GM12878 (cell line): ENCODE measurements at regions not wholly inside any gene's neighbourhood (a gene's known extent, or its start where the extent isn't known, plus 50 kb on each side); places are given as distances from the start of the nearest gene placed in this dataset.

ENCODE experiments used
- ATAC-seq: fragments of 200-7000 bp; cut with Tn5 transposase; 3 replicates; pipeline ENCODE4 v1.9.1; 2020; ENCODE audit warnings: mild to moderate bottlenecking, moderate library complexity
- BruUV-seq: library from RNA; stranded (reverse); fragments of 400-500 nt; replicated peaks from 2 replicates; lab custom pipeline; 2021; lab: Mats Ljungman, UMichigan
- CTCF ChIA-PET: fragments of 300-600 bp; sonication (Branson Sonifier 250); formaldehyde crosslinking; extraction: SDS; loops from one replicate; lab custom pipeline; 2021; ENCODE audit warnings: inconsistent platforms; lab: Yijun Ruan, JAX
- POLR2A ChIA-PET: fragments of 350-600 bp; formaldehyde crosslinking; extraction: SDS; loops from one replicate; lab custom pipeline; 2021; ENCODE audit warnings: inconsistent platforms; lab: Charles Lee
- RAD21 ChIA-PET: fragments of 300-600 bp; sonication (Branson Sonifier 250); formaldehyde crosslinking; loops from one replicate; lab custom pipeline; 2023; ENCODE audit warnings: antibody characterized with exemption; ENCODE audit not compliant: unreplicated experiment; lab: Charles Lee
- SMC1A ChIA-PET: fragments of 300-600 bp; sonication (Branson Sonifier 250); formaldehyde crosslinking; loops from one replicate; lab custom pipeline; 2023; ENCODE audit not compliant: unreplicated experiment, uncharacterized antibody; lab: Charles Lee
- DNase-seq: peaks from one replicate; pipeline ENCODE4 v3.0.0-alpha.2; 2011; ENCODE audit warnings: low read depth, low spot score
- FAIRE-seq: peaks from 3 replicates; lab custom pipeline; 2011; peaks lifted over from hg19 to GRCh38; lab: Jason Lieb, UNC
- H2AFZ ChIP-seq: 2 replicates; pipeline ENCODE4 v1.6.0; 2011; ENCODE audit warnings: low read depth, low read length, control low read depth; ENCODE audit not compliant: control insufficient read depth
- H3K27ac ChIP-seq: 2 replicates; pipeline ENCODE4 v1.5.1; 2011; ENCODE audit warnings: control low read depth; ENCODE audit not compliant: control insufficient read depth, insufficient read depth
- H3K27me3 ChIP-seq, 2 experiments: replicated peaks in 1 of 2; 2 replicates each; pipeline versions ENCODE4 v1.6.0 to v1.6.1; 2011; ENCODE audit warnings: low read length in 1 of 2; ENCODE audit not compliant: control insufficient read depth in 2 of 2, insufficient read depth in 2 of 2
- H3K36me3 ChIP-seq, 2 experiments: 2 replicates each; pipeline ENCODE4 v1.5.1; 2011; ENCODE audit warnings: low read length in 1 of 2; ENCODE audit not compliant: control insufficient read depth in 2 of 2, insufficient read depth in 2 of 2
- H3K4me1 ChIP-seq: 2 replicates; pipeline ENCODE4 v1.6.1; 2011; ENCODE audit warnings: mild to moderate bottlenecking, low read length, moderate library complexity, mixed read lengths; ENCODE audit not compliant: control insufficient read depth, insufficient read depth
- H3K4me2 ChIP-seq: 2 replicates; pipeline ENCODE4 v1.6.0; 2011; ENCODE audit warnings: control low read depth; ENCODE audit not compliant: control insufficient read depth, insufficient read depth
- H3K4me3 ChIP-seq: fragments of 200-600 bp; sonication (generic); 2 replicates; pipeline ENCODE4 v1.5.1; 2016
- H3K79me2 ChIP-seq: 2 replicates; pipeline ENCODE4 v1.6.0; 2011; ENCODE audit warnings: low read length; ENCODE audit not compliant: control insufficient read depth, insufficient read depth
- H3K9ac ChIP-seq: 2 replicates; pipeline ENCODE4 v1.8.0; 2011; ENCODE audit warnings: low read length, control low read depth, mixed read lengths; ENCODE audit not compliant: control insufficient read depth, insufficient read depth
- H3K9me3 ChIP-seq: replicated peaks from 3 replicates; pipeline ENCODE4 v1.5.1; 2011; ENCODE audit warnings: mild to moderate bottlenecking, low read length; ENCODE audit not compliant: control insufficient read depth, insufficient read depth
- H4K20me1 ChIP-seq: 2 replicates; pipeline ENCODE4 v1.6.0; 2011; ENCODE audit not compliant: control insufficient read depth, insufficient read depth
- ASH2L ChIP-seq: fragments of 300-600, 200-600 bp; sonication (generic); IDR thresholded peaks from 2 replicates; pipeline ENCODE4 v1.6.1; 2017; ENCODE audit warnings: low read depth, mild to moderate bottlenecking, borderline replicate concordance
- BHLHE40 ChIP-seq, 2 experiments: fragments of 450-650 bp in 1 of 2; IDR thresholded peaks; 2 replicates each; pipeline ENCODE4 v1.6.1; 2011 to 2017; ENCODE audit warnings: low read depth in 2 of 2, borderline replicate concordance in 1 of 2, improper control_type of control experiment in 1 of 2, low read length in 1 of 2, mild to moderate bottlenecking in 1 of 2
- CEBPB ChIP-seq, 2 experiments: fragments of 150-350 bp in 1 of 2; IDR thresholded peaks; 2 replicates each; pipeline ENCODE4 v1.6.1; 2012 to 2014; ENCODE audit warnings: low read depth in 2 of 2, low read length in 2 of 2, borderline replicate concordance in 1 of 2, inconsistent platforms in 1 of 2
- HDAC2 ChIP-seq: fragments of 200-600 bp; sonication (generic); IDR thresholded peaks from 2 replicates; pipeline ENCODE4 v1.6.1; 2017
- HDGF ChIP-seq: fragments of 450-650 bp; IDR thresholded peaks from 2 replicates; pipeline ENCODE4 v1.6.1; 2016; ENCODE audit warnings: antibody characterized with exemption
- IRF4 ChIP-seq: IDR thresholded peaks from 2 replicates; pipeline ENCODE4 v1.6.1; 2011; ENCODE audit warnings: low read depth, low read length
- LARP7 ChIP-seq: fragments of 450-650 bp; IDR thresholded peaks from 2 replicates; pipeline ENCODE4 v1.6.1; 2017; ENCODE audit warnings: mild to moderate bottlenecking
- MTA2 ChIP-seq: fragments of 450-650 bp; IDR thresholded peaks from 2 replicates; pipeline ENCODE4 v1.6.1; 2016; ENCODE audit warnings: low read depth, mild to moderate bottlenecking, moderate library complexity
- MYC ChIP-seq: IDR thresholded peaks from 2 replicates; pipeline ENCODE4 v1.6.1; 2011; ENCODE audit warnings: mild to moderate bottlenecking, low read length, moderate library complexity, inconsistent platforms; ENCODE audit not compliant: insufficient read depth, insufficient replicate concordance, insufficient read length, severe bottlenecking
- NBN ChIP-seq: fragments of 450-650 bp; IDR thresholded peaks from 2 replicates; pipeline ENCODE4 v1.6.1; 2016
- PBX3 ChIP-seq: IDR thresholded peaks from 2 replicates; pipeline ENCODE4 v1.6.1; 2011; ENCODE audit warnings: mild to moderate bottlenecking, low read depth, low read length, moderate library complexity; ENCODE audit not compliant: insufficient replicate concordance
- PML ChIP-seq: IDR thresholded peaks from 2 replicates; pipeline ENCODE4 v1.6.1; 2012; ENCODE audit warnings: low read length, inconsistent platforms
- POLR2AphosphoS5 ChIP-seq: IDR thresholded peaks from 2 replicates; pipeline ENCODE4 v1.6.1; 2011; ENCODE audit warnings: mild to moderate bottlenecking, low read length, inconsistent platforms
- POU2F2 ChIP-seq: IDR thresholded peaks from 3 replicates; pipeline ENCODE4 v1.6.1; 2011; ENCODE audit warnings: low read depth, mild to moderate bottlenecking, low read length, borderline replicate concordance
- RUNX3 ChIP-seq: IDR thresholded peaks from 2 replicates; pipeline ENCODE4 v1.6.1; 2012; ENCODE audit warnings: low read length, inconsistent platforms
- SIX5 ChIP-seq: IDR thresholded peaks from 2 replicates; pipeline ENCODE4 v1.6.1; 2011; ENCODE audit warnings: mild to moderate bottlenecking, low read depth, low read length, moderate library complexity; ENCODE audit not compliant: severe bottlenecking
- ZSCAN29 ChIP-seq: fragments of 450-650 bp; IDR thresholded peaks from 2 replicates; pipeline ENCODE4 v1.6.1; 2017; ENCODE audit warnings: mild to moderate bottlenecking, moderate library complexity
- WGBS: methylation state at CpG from one replicate; pipeline ENCODE4 v1.1.6; 2016; ENCODE audit warnings: low lambda C conversion rate; ENCODE audit not compliant: insufficient replicate concordance, insufficient coverage; ENCODE audit errors: missing lambda C conversion rate; 5-methylcytosine and 5-hydroxymethylcytosine counted together
- in situ Hi-C: fragments of 300-500 bp; cut with MboI; formaldehyde crosslinking; loops from 9 replicates; pipeline ENCODE4 v1.14.3; 2018; ENCODE audit warnings: mixed read lengths
- intact Hi-C: fragments of 100-400 bp; cut with micrococcal nuclease; formaldehyde crosslinking; loops from one replicate; pipeline ENCODE4 v1.14.2; 2022; ENCODE audit not compliant: unreplicated experiment
- TF ChIP-seq, protein P1 (sequence below): fragments of 450-650 bp; formaldehyde crosslinking; IDR thresholded peaks from 2 replicates; pipeline ENCODE4 v1.4.0; 2022; ENCODE audit warnings: mild to moderate bottlenecking, moderate library complexity
- TF ChIP-seq, protein P2 (sequence below): fragments of 450-650 bp; IDR thresholded peaks from 2 replicates; pipeline ENCODE4 v1.6.1; 2018; ENCODE audit warnings: borderline replicate concordance, mild to moderate bottlenecking; ENCODE audit not compliant: partially characterized antibody

- ChIA-PET POLR2A (no interaction called here), CTCF (interaction anchor here (1.0 kb wide), 1 partner anchor 10 kb away, joined by 3 read pairs; no protein-coding TSS in a partner anchor), SMC1A (interaction anchor here (0.5 kb wide), 1 partner anchor 236 kb away, joined by 3 read pairs; no protein-coding TSS in a partner anchor), RAD21 (no interaction called here)
- 31% methylated on average over 9 of the region's 9 CpGs for WGBS
- H3K27ac ChIP-seq = no peak overlapping the region
- no peaks in the 10 kb centered on the region for H3K4me1 ChIP-seq
- intact Hi-C loops = no loop called here
- no peak overlapping the region for H2AFZ ChIP-seq
- H3K9me3 ChIP-seq = no peaks in the 10 kb centered on the region
- no peak for TF ChIP-seq ZSCAN29
- TF ChIP-seq MTA2 = no peak
- no peak for TF ChIP-seq PML
- no peak for TF ChIP-seq PBX3
- TF ChIP-seq RUNX3 = no peak
- no peak for TF ChIP-seq IRF4
- no peak for TF ChIP-seq SIX5
- no peak for TF ChIP-seq BHLHE40 (IDR thresholded peaks at IDR 0.05; ENCODE audit: borderline replicate concordance in 1 of 2, low read depth in 2 of 2, low read length in 1 of 2)
- no peak for TF ChIP-seq POU2F2
- TF ChIP-seq NBN = no peak
- TF ChIP-seq ASH2L = no peak
- no peak for TF ChIP-seq POLR2AphosphoS5
- TF ChIP-seq LARP7 = no peak
- no peak for TF ChIP-seq HDGF
- TF ChIP-seq, protein P1, sequence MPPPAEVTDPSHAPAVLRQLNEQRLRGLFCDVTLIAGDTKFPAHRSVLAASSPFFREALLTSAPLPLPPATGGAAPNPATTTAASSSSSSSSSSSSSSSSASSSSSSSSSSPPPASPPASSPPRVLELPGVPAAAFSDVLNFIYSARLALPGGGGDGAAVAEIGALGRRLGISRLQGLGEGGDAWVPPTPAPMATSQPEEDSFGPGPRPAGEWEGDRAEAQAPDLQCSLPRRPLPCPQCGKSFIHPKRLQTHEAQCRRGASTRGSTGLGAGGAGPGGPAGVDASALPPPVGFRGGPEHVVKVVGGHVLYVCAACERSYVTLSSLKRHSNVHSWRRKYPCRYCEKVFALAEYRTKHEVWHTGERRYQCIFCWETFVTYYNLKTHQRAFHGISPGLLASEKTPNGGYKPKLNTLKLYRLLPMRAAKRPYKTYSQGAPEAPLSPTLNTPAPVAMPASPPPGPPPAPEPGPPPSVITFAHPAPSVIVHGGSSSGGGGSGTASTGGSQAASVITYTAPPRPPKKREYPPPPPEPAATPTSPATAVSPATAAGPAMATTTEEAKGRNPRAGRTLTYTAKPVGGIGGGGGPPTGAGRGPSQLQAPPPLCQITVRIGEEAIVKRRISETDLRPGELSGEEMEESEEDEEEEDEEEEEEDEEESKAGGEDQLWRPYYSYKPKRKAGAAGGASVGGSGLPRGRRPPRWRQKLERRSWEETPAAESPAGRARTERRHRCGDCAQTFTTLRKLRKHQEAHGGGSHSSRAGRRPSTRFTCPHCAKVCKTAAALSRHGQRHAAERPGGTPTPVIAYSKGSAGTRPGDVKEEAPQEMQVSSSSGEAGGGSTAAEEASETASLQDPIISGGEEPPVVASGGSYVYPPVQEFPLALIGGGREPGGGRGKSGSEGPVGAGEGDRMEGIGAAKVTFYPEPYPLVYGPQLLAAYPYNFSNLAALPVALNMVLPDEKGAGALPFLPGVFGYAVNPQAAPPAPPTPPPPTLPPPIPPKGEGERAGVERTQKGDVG (CRISPR knock-in tag) = no peak
- TF ChIP-seq MYC = no peak
- TF ChIP-seq CEBPB (IDR thresholded peaks at IDR 0.05; ENCODE audit: borderline replicate concordance in 1 of 2, low read depth in 2 of 2, low read length in 2 of 2) = no peak
- TF ChIP-seq, protein P2, sequence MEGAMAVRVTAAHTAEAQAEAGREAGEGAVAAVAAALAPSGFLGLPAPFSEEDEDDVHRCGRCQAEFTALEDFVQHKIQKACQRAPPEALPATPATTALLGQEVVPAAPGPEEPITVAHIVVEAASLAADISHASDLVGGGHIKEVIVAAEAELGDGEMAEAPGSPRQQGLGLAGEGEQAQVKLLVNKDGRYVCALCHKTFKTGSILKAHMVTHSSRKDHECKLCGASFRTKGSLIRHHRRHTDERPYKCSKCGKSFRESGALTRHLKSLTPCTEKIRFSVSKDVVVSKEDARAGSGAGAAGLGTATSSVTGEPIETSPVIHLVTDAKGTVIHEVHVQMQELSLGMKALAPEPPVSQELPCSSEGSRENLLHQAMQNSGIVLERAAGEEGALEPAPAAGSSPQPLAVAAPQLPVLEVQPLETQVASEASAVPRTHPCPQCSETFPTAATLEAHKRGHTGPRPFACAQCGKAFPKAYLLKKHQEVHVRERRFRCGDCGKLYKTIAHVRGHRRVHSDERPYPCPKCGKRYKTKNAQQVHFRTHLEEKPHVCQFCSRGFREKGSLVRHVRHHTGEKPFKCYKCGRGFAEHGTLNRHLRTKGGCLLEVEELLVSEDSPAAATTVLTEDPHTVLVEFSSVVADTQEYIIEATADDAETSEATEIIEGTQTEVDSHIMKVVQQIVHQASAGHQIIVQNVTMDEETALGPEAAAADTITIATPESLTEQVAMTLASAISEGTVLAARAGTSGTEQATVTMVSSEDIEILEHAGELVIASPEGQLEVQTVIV = no peak
- TF ChIP-seq HDAC2 = no peak
- in situ Hi-C loops = no loop called here
- DNase-seq (no peak), FAIRE-seq (no peak), ATAC-seq (no peak)
- H3K27me3 ChIP-seq = peaks cover 0 to 2% of the 10 kb centered on the region in 2 experiments; a peak in 1 of 4 replicates
- no TSS peak for BruUV-seq
- no peak overlapping the region for H3K4me2 ChIP-seq
- no peaks in the 10 kb centered on the region for H3K36me3 ChIP-seq
- no peak overlapping the region for H3K4me3 ChIP-seq
- H4K20me1 ChIP-seq = no peaks in the 10 kb centered on the region
- H3K9ac ChIP-seq = no peak overlapping the region
- no peaks in the 10 kb centered on the region for H3K79me2 ChIP-seq
These were observed 449.3 kb downstream of the SLC4A3 start for GRCh38 chr2:220076734-220077133.
